Stimulated activated CD8-positive, alpha-beta memory T cell treated with anti-CD3 and anti-CD28 coated beads, Interleukin-15, amount 100 ng/mL, for 1 hour (primary cell): ENCODE measurements at regions not wholly inside any gene's neighbourhood (a gene's known extent, or its start where the extent isn't known, plus 50 kb on each side); places are given as distances from the start of the nearest gene placed in this dataset.
"Not testable (repeated sequence)": the region's sequence is repeated elsewhere in the genome, so short reads cannot be mapped to it uniquely, and the experiment has no call there.

Source experiments
- DNase-seq: peaks from one replicate; pipeline ENCODE4 v3.0.0-alpha.2; 2020; ENCODE audit warnings: low read depth

DNA sequence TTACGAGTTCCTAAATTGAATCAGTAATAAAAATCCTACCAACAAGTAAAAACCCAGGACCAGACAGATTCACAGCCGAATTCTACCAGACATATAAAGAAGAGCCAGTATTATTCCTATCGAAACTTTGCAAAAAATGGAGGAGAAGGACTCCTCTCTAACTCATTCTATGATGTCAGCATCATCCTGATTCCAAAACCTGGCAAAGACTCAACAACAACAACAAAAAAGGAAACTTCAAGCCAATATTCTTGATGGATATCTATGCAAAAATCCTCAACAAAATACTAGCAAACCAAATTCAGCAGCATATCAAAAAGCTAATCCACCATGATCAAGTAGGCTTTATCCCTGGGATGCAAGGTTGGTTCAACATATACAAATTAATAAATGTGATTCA is 84.6 kb upstream of the ADRB2 start:
- DNase-seq = not testable (repeated sequence)

- DNase-seq = not testable (repeated sequence)
Measured at GRCh38 chr5:148744380-148744779, 82.0 kb upstream of the ADRB2 start.

- DNase-seq = no peak
Measured at GRCh38 chr5:148746826-148747535, 79.4 kb upstream of the ADRB2 start.

GRCh38 chr5:148747536-148747906 is 78.9 kb upstream of the ADRB2 start:
- no peak for DNase-seq

DNA sequence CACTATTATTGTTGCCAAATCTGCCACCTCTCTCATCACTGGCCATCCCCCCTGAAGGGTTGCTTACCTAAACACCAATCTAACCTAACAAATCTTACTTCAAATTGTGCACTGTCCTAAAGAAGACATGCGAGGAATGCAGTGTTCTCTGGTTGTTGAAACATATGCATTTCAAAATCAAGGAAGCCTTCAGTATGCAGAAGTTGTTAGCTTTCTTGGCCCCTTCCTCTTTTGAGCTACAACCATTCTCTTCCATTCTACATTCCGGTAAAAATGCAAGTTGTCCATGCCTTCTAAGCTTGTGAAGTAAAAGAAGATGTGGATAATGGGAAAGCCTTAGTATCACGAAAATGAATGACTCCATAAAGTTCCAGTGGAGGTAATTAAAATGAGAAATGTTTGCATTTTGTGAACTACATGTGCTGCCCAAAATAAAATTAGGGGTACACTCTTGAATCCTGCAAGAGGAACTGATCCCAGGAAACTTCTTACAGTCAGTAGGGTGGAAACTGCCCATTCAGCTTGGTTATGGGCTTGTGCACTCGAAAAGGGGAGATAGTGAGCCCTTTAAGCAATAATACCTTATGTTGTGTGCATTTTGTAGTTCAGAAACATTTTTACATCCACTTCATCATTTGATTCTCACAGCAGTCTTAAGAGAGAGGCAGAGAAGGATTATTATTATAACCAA is 77.6 kb upstream of the ADRB2 start:
- no peak for DNase-seq

GRCh38 chr5:148750614-148751013 is 75.8 kb upstream of the ADRB2 start:
- DNase-seq = no peak

GRCh38 chr5:148751025-148751424 is 75.4 kb upstream of the ADRB2 start:
- DNase-seq = no peak

DNA sequence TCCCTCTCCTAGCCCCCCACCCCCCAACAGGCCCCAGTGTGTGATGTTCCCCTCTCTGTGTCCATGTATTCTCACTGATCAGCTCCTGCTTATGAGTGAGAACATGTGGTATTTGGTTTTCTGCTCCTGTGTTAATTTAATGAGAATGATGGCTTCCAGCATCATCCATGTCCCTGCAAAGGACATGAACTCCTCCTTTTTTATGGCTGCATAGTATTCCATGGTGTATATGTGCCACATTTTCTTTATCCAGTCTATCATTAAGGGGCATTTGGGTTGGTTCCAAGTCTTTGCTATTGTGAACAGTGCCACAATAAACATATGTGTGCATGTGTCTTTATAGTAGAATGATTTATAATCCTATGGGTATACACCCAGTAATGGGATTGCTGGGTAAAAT is 74.0 kb upstream of the ADRB2 start:
- not testable (repeated sequence) for DNase-seq

DNA sequence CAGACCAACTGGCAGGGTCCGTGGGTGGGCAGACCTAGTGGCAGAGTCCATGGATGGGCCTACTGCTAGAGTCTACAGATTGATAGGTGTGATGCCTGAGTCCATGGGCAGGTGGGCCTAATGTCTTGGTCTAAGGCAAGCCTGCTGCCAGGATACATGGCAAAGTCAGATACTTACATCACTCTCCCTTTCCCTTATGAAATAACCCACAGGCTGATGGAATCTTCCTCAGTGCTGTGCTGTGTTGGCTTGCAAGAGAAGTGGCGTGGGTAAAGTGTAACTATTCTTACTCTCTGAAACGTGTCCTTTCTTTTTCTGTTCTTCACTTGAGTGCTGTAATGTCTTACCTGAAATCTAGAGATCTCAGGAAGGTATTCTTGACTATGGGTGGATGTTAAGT is 67.3 kb upstream of the ADRB2 start:
- DNase-seq = no peak

GRCh38 chr5:148760945-148761638 is 65.3 kb upstream of the ADRB2 start:
- no peak for DNase-seq

DNA sequence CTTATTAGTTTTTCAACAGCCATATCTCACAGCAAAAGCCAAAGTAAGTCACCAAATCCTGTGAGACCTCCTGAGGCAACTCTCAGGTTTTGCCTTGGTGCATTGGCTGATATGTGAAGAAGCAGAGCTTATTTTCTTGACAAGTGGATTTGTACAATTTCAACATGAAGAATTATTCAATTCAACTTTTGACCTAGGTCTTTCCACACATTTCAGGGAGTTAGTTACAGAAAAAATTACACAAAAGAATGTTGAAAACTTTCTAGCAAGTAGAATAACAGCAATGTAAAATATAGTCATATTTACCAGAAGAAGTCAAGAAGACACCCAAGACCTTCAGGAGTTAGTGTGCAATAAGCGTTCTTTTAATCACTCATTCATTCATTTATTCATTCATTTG is 62.4 kb upstream of the ADRB2 start:
- no peak for DNase-seq

DNA sequence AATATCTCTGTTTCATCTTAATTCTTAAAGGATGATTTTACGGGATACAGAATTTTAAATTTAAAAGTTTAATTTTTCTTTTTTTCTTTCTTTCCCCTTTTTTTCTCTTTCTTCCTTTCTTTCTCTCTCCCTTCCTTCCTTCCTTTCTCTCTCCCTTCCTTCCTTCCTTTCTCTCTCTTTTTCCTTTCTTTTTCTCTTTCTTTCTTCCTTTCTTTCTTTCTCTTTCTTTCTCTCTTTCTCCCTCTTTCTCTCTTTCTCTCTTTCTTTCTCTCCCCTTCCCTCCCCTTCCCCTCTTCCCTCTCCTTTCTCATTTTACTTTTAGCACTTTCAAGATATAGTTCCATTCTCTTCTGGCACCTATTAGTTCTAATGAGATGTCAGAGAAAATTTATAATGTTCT is 61.4 kb upstream of the ADRB2 start:
- DNase-seq = no peak

- DNase-seq = no peak
Measured at GRCh38 chr5:148768806-148769415, 57.5 kb upstream of the ADRB2 start.

- no peak for DNase-seq
Measured at GRCh38 chr5:148769941-148770340, 56.5 kb upstream of the ADRB2 start.

GRCh38 chr5:148774313-148774712 is 52.1 kb upstream of the ADRB2 start:
- no peak for DNase-seq

DNA sequence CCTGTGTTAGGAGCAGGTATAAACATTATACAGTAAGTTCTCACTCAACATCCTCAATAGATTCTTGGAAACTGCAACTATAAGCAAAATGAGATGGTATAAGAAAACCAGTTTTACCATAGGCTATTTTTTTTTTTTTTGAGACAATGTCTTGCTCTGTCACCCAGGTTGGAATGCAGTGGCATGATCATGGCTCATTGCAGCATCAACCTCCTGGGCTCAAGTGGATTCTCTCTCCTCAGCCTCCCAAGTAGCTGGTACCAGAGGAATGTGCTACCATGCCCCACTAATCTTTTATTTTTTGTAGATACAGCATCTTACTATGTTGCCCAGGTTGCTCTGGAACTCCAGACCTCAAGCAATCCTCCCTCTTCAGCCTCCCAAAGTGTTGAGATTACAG is 50.1 kb upstream of the ADRB2 start:
- no peak for DNase-seq
